ENCODE measurements at regions not wholly inside any gene's neighbourhood (a gene's known extent, or its start where the extent isn't known, plus 50 kb on each side); places are given as distances from the start of the nearest gene placed in this dataset.

GRCh38 chr18:55932675-55933074 is 344.7 kb upstream of the TCF4 start:
- no peak for TF ChIP-seq POLR2AphosphoS5 (IDR thresholded peaks at IDR 0.05)
- TF ChIP-seq CTCF (IDR thresholded peaks at IDR 0.05): no peak
- no peak for TF ChIP-seq POLR2A (IDR thresholded peaks at IDR 0.05)

All from prostate gland (tissue), 2 donors.